ENCODE measurements at regions not wholly inside any gene's neighbourhood (a gene's known extent, or its start where the extent isn't known, plus 50 kb on each side); places are given as distances from the start of the nearest gene placed in this dataset.

GRCh38 chr12:25058012-25058411 is 109.1 kb upstream of the BCAT1 start:
- Histone ChIP-seq H4K20me1 (ENCODE audit: insufficient read depth, low read length) (no peaks in the 10 kb centered on the region), H3K27me3 (ENCODE audit: insufficient read depth, low read length) (no peaks in the 10 kb centered on the region), H3K4me1 (ENCODE audit: insufficient read depth, low read length) (no peaks in the 10 kb centered on the region), H3K4me2 (ENCODE audit: low read length) (no peak overlapping the region), H3K9ac (ENCODE audit: low read length) (no peak overlapping the region), H3K9me3 (ENCODE audit: insufficient read depth, low read depth, low read length) (no peaks in the 10 kb centered on the region), H3K4me3 (ENCODE audit: insufficient read depth, low read depth, low read length) (no peak overlapping the region), H3K79me2 (ENCODE audit: insufficient read depth, low read length) (no peaks in the 10 kb centered on the region), H3K27ac (ENCODE audit: low read depth, low read length) (no peak overlapping the region), H2AFZ (ENCODE audit: low read depth, low read length) (no peak overlapping the region), H3K36me3 (ENCODE audit: insufficient read depth, low read length) (no peaks in the 10 kb centered on the region)
- Mint-ChIP-seq H3K4me3 (ENCODE audit: unreplicated experiment) (no peak overlapping the region), H3K9me3 (ENCODE audit: unreplicated experiment) (no peaks in the 10 kb centered on the region), H3K27me3 (ENCODE audit: low read depth, unreplicated experiment) (no peaks in the 10 kb centered on the region), H3K36me3 (ENCODE audit: low read depth, unreplicated experiment) (no peaks in the 10 kb centered on the region), H3K4me1 (ENCODE audit: low read depth, unreplicated experiment) (peaks cover 10% of the 10 kb centered on the region), H3K27ac (ENCODE audit: unreplicated experiment) (no peak overlapping the region)
- DNase-seq (ENCODE audit: low read depth) (no peak), FAIRE-seq (no peak)
- no peak for TF ChIP-seq CTCF (IDR thresholded peaks at IDR 0.05; ENCODE audit: insufficient read depth, low read depth, low read length)
- no peak for TF ChIP-seq EZH2 (IDR thresholded peaks at IDR 0.05; ENCODE audit: insufficient read depth, low read length)

- H3K4me1 Mint-ChIP-seq (ENCODE audit: low read depth, unreplicated experiment): peaks cover 10% of the 10 kb centered on the region
- H3K27ac Mint-ChIP-seq (ENCODE audit: unreplicated experiment): no peak overlapping the region
- no peak overlapping the region for H3K4me3 Mint-ChIP-seq (ENCODE audit: unreplicated experiment)
- H3K27me3 Mint-ChIP-seq (ENCODE audit: low read depth, unreplicated experiment): no peaks in the 10 kb centered on the region
- Histone ChIP-seq H3K79me2 (ENCODE audit: insufficient read depth, low read length) (no peaks in the 10 kb centered on the region), H3K27me3 (ENCODE audit: insufficient read depth, low read length) (no peaks in the 10 kb centered on the region), H3K4me1 (ENCODE audit: insufficient read depth, low read length) (no peaks in the 10 kb centered on the region), H3K4me3 (ENCODE audit: insufficient read depth, low read depth, low read length) (no peak overlapping the region), H3K36me3 (ENCODE audit: insufficient read depth, low read length) (no peaks in the 10 kb centered on the region), H3K27ac (ENCODE audit: low read depth, low read length) (no peak overlapping the region), H2AFZ (ENCODE audit: low read depth, low read length) (no peak overlapping the region), H4K20me1 (ENCODE audit: insufficient read depth, low read length) (no peaks in the 10 kb centered on the region), H3K9me3 (ENCODE audit: insufficient read depth, low read depth, low read length) (no peaks in the 10 kb centered on the region), H3K9ac (ENCODE audit: low read length) (no peak overlapping the region), H3K4me2 (ENCODE audit: low read length) (no peak overlapping the region)
- DNase-seq (ENCODE audit: low read depth): no peak
- TF ChIP-seq EZH2 (IDR thresholded peaks at IDR 0.05; ENCODE audit: insufficient read depth, low read length): no peak
- no peak for TF ChIP-seq CTCF (IDR thresholded peaks at IDR 0.05; ENCODE audit: insufficient read depth, low read depth, low read length)
- FAIRE-seq: no peak
- H3K9me3 Mint-ChIP-seq (ENCODE audit: unreplicated experiment): no peaks in the 10 kb centered on the region
- H3K36me3 Mint-ChIP-seq (ENCODE audit: low read depth, unreplicated experiment): no peaks in the 10 kb centered on the region
These were observed 107.7 kb upstream of the BCAT1 start for GRCh38 chr12:25056486-25057130.

GRCh38 chr12:25056011-25056410 is 107.1 kb upstream of the BCAT1 start:
- H3K27ac ChIP-seq (ENCODE audit: low read depth, low read length): no peak overlapping the region
- no peaks in the 10 kb centered on the region for H3K9me3 ChIP-seq (ENCODE audit: insufficient read depth, low read depth, low read length)
- no peak for TF ChIP-seq CTCF (IDR thresholded peaks at IDR 0.05; ENCODE audit: insufficient read depth, low read depth, low read length)
- no peak for TF ChIP-seq EZH2 (IDR thresholded peaks at IDR 0.05; ENCODE audit: insufficient read depth, low read length)
- Mint-ChIP-seq H3K36me3 (ENCODE audit: low read depth, unreplicated experiment) (no peaks in the 10 kb centered on the region), H3K4me1 (ENCODE audit: low read depth, unreplicated experiment) (peaks cover 10% of the 10 kb centered on the region), H3K9me3 (ENCODE audit: unreplicated experiment) (no peaks in the 10 kb centered on the region), H3K27ac (ENCODE audit: unreplicated experiment) (no peak overlapping the region), H3K27me3 (ENCODE audit: low read depth, unreplicated experiment) (no peaks in the 10 kb centered on the region), H3K4me3 (ENCODE audit: unreplicated experiment) (no peak overlapping the region)
- H3K27me3 ChIP-seq (ENCODE audit: insufficient read depth, low read length): no peaks in the 10 kb centered on the region
- FAIRE-seq (no peak), DNase-seq (ENCODE audit: low read depth) (no peak)
- H3K79me2 ChIP-seq (ENCODE audit: insufficient read depth, low read length): no peaks in the 10 kb centered on the region
- no peaks in the 10 kb centered on the region for H4K20me1 ChIP-seq (ENCODE audit: insufficient read depth, low read length)
- no peak overlapping the region for H3K4me3 ChIP-seq (ENCODE audit: insufficient read depth, low read depth, low read length)
- H2AFZ ChIP-seq (ENCODE audit: low read depth, low read length): no peak overlapping the region
- H3K9ac ChIP-seq (ENCODE audit: low read length): no peak overlapping the region
- H3K36me3 ChIP-seq (ENCODE audit: insufficient read depth, low read length): no peaks in the 10 kb centered on the region
- no peak overlapping the region for H3K4me2 ChIP-seq (ENCODE audit: low read length)
- H3K4me1 ChIP-seq (ENCODE audit: insufficient read depth, low read length): no peaks in the 10 kb centered on the region

Data from astrocyte (in vitro differentiated cells and primary cell).